Endothelial cell of umbilical vein (primary cell): ENCODE measurements at regions not wholly inside any gene's neighbourhood (a gene's known extent, or its start where the extent isn't known, plus 50 kb on each side); places are given as distances from the start of the nearest gene placed in this dataset.

Experiments used
- BruUV-seq: library from RNA; stranded (reverse); fragments of 400-500 nt; replicated peaks from 2 replicates; lab custom pipeline; 2021; lab: Mats Ljungman, UMichigan
- CTCF ChIA-PET: fragments of 300-600, 350-600 bp; sonication (Branson Sonifier 250); formaldehyde crosslinking; loops from one replicate; lab custom pipeline; 2021; ENCODE audit warnings: antibody characterized with exemption, inconsistent platforms; lab: Charles Lee
- POLR2A ChIA-PET: fragments of 300-600, 350-600 bp; sonication (Branson Sonifier 250); formaldehyde crosslinking; loops from one replicate; lab custom pipeline; 2021; ENCODE audit warnings: antibody characterized with exemption, inconsistent platforms; lab: Charles Lee
- DNase-seq: peaks from one replicate; pipeline ENCODE4 v3.0.0-alpha.2; 2011; ENCODE audit warnings: low read depth, low spot score
- FAIRE-seq: peaks from 2 replicates; lab custom pipeline; 2011; peaks lifted over from hg19 to GRCh38; lab: Jason Lieb, UNC
- H2AFZ ChIP-seq: 2 replicates; pipeline ENCODE4 v1.6.0; 2012; ENCODE audit warnings: low read depth, low read length, control low read depth, inconsistent platforms
- H3K27ac ChIP-seq: 2 replicates; pipeline ENCODE4 v1.5.1; 2011; ENCODE audit warnings: low read depth, mild to moderate bottlenecking, control low read depth, low read length, moderate library complexity; ENCODE audit not compliant: insufficient read depth
- H3K27me3 ChIP-seq, 2 experiments: 2 replicates each; pipeline versions ENCODE4 v1.6.0 to v1.6.1; 2011; ENCODE audit warnings: low read length in 2 of 2, mixed read lengths in 1 of 2; ENCODE audit not compliant: control insufficient read depth in 2 of 2, insufficient read depth in 2 of 2
- H3K36me3 ChIP-seq, 2 experiments: 2 replicates in 1 of 2; 3 replicates in 1 of 2; pipeline ENCODE4 v1.5.1; 2011; ENCODE audit warnings: low read length in 2 of 2, mild to moderate bottlenecking in 1 of 2, moderate library complexity in 1 of 2; ENCODE audit not compliant: control insufficient read depth in 2 of 2, insufficient read depth in 2 of 2; ENCODE audit errors: extremely low read depth in 1 of 2
- H3K4me1 ChIP-seq: 3 replicates; pipeline ENCODE4 v1.5.1; 2011; ENCODE audit warnings: mild to moderate bottlenecking, low read length; ENCODE audit not compliant: control insufficient read depth, insufficient read depth; ENCODE audit errors: extremely low read depth
- H3K4me2 ChIP-seq: 2 replicates; pipeline ENCODE4 v1.6.1; 2011; ENCODE audit warnings: low read length, control low read depth, mixed read lengths; ENCODE audit not compliant: insufficient read depth
- H3K4me3 ChIP-seq, 3 experiments: fragments of 200-600 bp in 1 of 3; sonication (generic), shearing (Covaris generic) in 1 of 3; replicated peaks in 1 of 3; 2 replicates each; pipeline ENCODE4 v1.5.1; 2011 to 2016; ENCODE audit warnings: control low read depth in 3 of 3, low read length in 3 of 3, mild to moderate bottlenecking in 2 of 3, inconsistent platforms in 1 of 3, low read depth in 1 of 3, moderate library complexity in 1 of 3; ENCODE audit not compliant: insufficient read depth in 1 of 3
- H3K79me2 ChIP-seq: 2 replicates; pipeline ENCODE4 v1.6.0; 2012; ENCODE audit warnings: low read length, inconsistent platforms; ENCODE audit not compliant: control insufficient read depth, insufficient read depth
- H3K9ac ChIP-seq: replicated peaks from 2 replicates; pipeline ENCODE3; 2011; ENCODE audit warnings: low read length, control low read depth; ENCODE audit not compliant: insufficient read depth; ENCODE audit errors: extremely low read depth
- H3K9me1 ChIP-seq: replicated peaks from 3 replicates; pipeline ENCODE4 v1.6.0; 2011; ENCODE audit warnings: mild to moderate bottlenecking, low read length; ENCODE audit not compliant: control insufficient read depth, insufficient read depth; ENCODE audit errors: extremely low read depth
- H3K9me3 ChIP-seq: replicated peaks from 2 replicates; pipeline ENCODE4 v1.5.1; 2012; ENCODE audit warnings: low read length, inconsistent platforms; ENCODE audit not compliant: control insufficient read depth, insufficient read depth
- H4K20me1 ChIP-seq: replicated peaks from 2 replicates; pipeline ENCODE3; 2011; ENCODE audit warnings: mild to moderate bottlenecking, low read length; ENCODE audit not compliant: control insufficient read depth, insufficient read depth; ENCODE audit errors: extremely low read depth
- EZH2 ChIP-seq: IDR thresholded peaks from 2 replicates; pipeline ENCODE4 v1.6.1; 2012; ENCODE audit warnings: borderline replicate concordance, low read depth, mild to moderate bottlenecking, moderate library complexity, low read length, inconsistent platforms; ENCODE audit not compliant: severe bottlenecking
- FOS ChIP-seq: IDR thresholded peaks from 2 replicates; pipeline ENCODE4 v1.6.1; 2011; ENCODE audit warnings: mild to moderate bottlenecking, low read length, moderate library complexity, borderline replicate concordance; ENCODE audit not compliant: insufficient read depth
- GATA2 ChIP-seq: IDR thresholded peaks from 2 replicates; pipeline ENCODE4 v1.7.0; 2011; ENCODE audit warnings: low read depth, mild to moderate bottlenecking, moderate library complexity, mixed read lengths, low read length; ENCODE audit not compliant: insufficient read length, insufficient read depth
- JUN ChIP-seq: IDR thresholded peaks from 2 replicates; pipeline ENCODE4 v1.6.1; 2011; ENCODE audit warnings: borderline replicate concordance, low read depth; ENCODE audit not compliant: insufficient read length, insufficient read depth
- MYC ChIP-seq: IDR thresholded peaks from one replicate; pipeline ENCODE4 v1.6.1; 2011; ENCODE audit warnings: mild to moderate bottlenecking, low read depth, low read length
- POLR2A ChIP-seq: IDR thresholded peaks from 2 replicates; pipeline ENCODE4 v1.6.1; 2012; ENCODE audit warnings: low read depth, mild to moderate bottlenecking, control low read depth, low read length
- POLR2AphosphoS5 ChIP-seq: IDR thresholded peaks from 2 replicates; pipeline ENCODE4 v1.6.1; 2012; ENCODE audit warnings: low read depth, mild to moderate bottlenecking, control low read depth, low read length, moderate library complexity; ENCODE audit not compliant: insufficient read depth
- dilution Hi-C: fragments of 300-500 bp; cut with MboI; formaldehyde crosslinking; loops from one replicate; pipeline ENCODE4 v1.15.0; 2019; ENCODE audit warnings: low sequenced_read_pairs; ENCODE audit not compliant: extremely low pct_ligation_motif_present
- intact Hi-C: fragments of 100-400 bp; cut with micrococcal nuclease; formaldehyde crosslinking; loops from one replicate; pipeline ENCODE4 v1.10.0; 2022
- TF ChIP-seq, protein P1 (sequence below): IDR thresholded peaks from 2 replicates; pipeline ENCODE4 v1.6.1; 2011; ENCODE audit not compliant: insufficient read depth, insufficient read length
- TF ChIP-seq, protein P2 (sequence below), 2 donors: IDR thresholded peaks; 1 replicate in 1 of 2; 2 replicates in 1 of 2; pipeline ENCODE4 v1.5.1; 2011; ENCODE audit warnings: low read length in 2 of 2, mild to moderate bottlenecking in 2 of 2, moderate library complexity in 2 of 2, control low read depth in 1 of 2, inconsistent platforms in 1 of 2, low read depth in 1 of 2; ENCODE audit not compliant: insufficient read depth in 1 of 2; ENCODE audit errors: extremely low read depth in 1 of 2

DNA sequence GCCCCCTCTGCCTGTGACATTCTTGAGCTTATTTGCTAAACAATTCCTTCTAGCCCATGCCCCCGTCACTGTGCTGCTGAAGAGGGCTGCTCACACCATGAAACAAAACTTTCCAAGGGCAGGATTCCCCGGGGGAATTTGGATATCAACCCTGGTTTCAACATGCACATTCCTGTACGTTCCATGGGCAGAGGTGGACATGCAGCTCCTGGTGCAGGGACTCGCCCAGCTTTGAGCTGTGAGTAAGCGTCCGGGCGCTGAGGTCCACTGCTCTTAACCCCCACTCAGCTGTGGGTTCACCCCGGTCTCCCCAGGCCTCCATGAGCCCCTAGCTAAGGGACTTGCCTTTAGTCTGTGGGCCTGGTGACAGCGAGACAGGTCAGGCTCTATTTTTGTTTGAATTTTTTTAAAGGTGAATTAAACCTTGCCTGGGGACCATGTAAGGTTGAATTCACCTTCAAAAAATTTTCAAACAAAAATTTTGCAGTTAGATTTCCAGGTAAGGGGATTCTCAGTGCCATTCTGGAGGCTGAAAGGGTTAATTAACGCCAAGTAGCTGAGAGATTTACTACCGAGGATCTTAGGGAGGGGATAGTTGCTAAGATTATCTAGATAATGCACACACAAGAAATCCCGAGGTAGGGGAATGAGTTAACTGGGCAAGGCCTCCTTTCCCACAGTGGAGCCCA lies 70.3 kb upstream of the SLC22A23 start:
- Histone ChIP-seq H3K9me3 (no peaks in the 10 kb centered on the region), H3K4me2 (no peak overlapping the region), H3K27ac (no peak overlapping the region), H3K9ac (no peak overlapping the region), H3K4me1 (no peaks in the 10 kb centered on the region), H3K79me2 (no peaks in the 10 kb centered on the region), H3K27me3 (peaks cover 10 to 14% of the 10 kb centered on the region in 2 experiments), H3K4me3 (no peak overlapping the region), H3K9me1 (no peaks in the 10 kb centered on the region), H3K36me3 (no peaks in the 10 kb centered on the region), H4K20me1 (no peaks in the 10 kb centered on the region), H2AFZ (no peak overlapping the region)
- ChIA-PET POLR2A (no interaction called here), CTCF (no interaction called here)
- FAIRE-seq (no peak), DNase-seq (no peak)
- dilution Hi-C loops = no loop called here
- TF ChIP-seq GATA2 (no peak), MYC (no peak), POLR2A (no peak), JUN (no peak), EZH2 (no peak), POLR2AphosphoS5 (no peak), FOS (no peak)
- TF ChIP-seq, protein P1, sequence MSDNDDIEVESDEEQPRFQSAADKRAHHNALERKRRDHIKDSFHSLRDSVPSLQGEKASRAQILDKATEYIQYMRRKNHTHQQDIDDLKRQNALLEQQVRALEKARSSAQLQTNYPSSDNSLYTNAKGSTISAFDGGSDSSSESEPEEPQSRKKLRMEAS = no peak
- TF ChIP-seq, protein P2, sequence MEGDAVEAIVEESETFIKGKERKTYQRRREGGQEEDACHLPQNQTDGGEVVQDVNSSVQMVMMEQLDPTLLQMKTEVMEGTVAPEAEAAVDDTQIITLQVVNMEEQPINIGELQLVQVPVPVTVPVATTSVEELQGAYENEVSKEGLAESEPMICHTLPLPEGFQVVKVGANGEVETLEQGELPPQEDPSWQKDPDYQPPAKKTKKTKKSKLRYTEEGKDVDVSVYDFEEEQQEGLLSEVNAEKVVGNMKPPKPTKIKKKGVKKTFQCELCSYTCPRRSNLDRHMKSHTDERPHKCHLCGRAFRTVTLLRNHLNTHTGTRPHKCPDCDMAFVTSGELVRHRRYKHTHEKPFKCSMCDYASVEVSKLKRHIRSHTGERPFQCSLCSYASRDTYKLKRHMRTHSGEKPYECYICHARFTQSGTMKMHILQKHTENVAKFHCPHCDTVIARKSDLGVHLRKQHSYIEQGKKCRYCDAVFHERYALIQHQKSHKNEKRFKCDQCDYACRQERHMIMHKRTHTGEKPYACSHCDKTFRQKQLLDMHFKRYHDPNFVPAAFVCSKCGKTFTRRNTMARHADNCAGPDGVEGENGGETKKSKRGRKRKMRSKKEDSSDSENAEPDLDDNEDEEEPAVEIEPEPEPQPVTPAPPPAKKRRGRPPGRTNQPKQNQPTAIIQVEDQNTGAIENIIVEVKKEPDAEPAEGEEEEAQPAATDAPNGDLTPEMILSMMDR (IDR thresholded peaks at IDR 0.05; ENCODE audit: extremely low read depth in 1 of 2, insufficient read depth in 1 of 2, low read depth in 1 of 2, low read length in 2 of 2) = no peak
- intact Hi-C loops = no loop called here
- no TSS peak for BruUV-seq
